Fibroblast of villous mesenchyme (primary cell): ENCODE measurements at regions not wholly inside any gene's neighbourhood (a gene's known extent, or its start where the extent isn't known, plus 50 kb on each side); places are given as distances from the start of the nearest gene placed in this dataset.

Experiments used
- DNase-seq: peaks from one replicate; pipeline ENCODE4 v3.0.0-alpha.2; 2010; ENCODE audit warnings: low read depth
- H3K4me3 ChIP-seq: 2 replicates; pipeline ENCODE4 v1.5.1; 2011; ENCODE audit warnings: low read depth, mild to moderate bottlenecking, low read length
- TF ChIP-seq, protein P1 (sequence below): IDR thresholded peaks from 2 replicates; pipeline ENCODE4 v1.5.1; 2012; ENCODE audit warnings: low read depth, mild to moderate bottlenecking, low read length; ENCODE audit not compliant: insufficient read depth

DNA sequence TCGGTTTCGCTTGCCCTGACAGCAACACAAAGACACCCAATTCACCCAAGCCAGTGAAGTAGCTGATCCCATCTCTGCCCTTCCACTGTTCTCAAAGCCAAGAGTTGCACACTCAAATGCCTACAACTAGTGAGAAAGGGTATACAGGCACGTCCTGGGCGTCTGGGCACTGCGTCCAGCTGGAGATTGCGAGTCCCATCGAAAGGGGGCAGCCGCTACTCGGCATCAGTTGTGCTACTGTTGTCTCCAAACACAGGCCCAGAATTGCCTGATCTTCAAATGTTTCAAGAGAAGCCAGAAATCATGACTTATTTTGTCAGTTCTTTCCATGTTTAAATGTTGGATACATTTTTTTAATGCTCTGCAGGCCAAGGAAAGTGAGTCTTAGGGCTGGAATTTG, 487.8 kb downstream of the BCOR start:
- TF ChIP-seq, protein P1, sequence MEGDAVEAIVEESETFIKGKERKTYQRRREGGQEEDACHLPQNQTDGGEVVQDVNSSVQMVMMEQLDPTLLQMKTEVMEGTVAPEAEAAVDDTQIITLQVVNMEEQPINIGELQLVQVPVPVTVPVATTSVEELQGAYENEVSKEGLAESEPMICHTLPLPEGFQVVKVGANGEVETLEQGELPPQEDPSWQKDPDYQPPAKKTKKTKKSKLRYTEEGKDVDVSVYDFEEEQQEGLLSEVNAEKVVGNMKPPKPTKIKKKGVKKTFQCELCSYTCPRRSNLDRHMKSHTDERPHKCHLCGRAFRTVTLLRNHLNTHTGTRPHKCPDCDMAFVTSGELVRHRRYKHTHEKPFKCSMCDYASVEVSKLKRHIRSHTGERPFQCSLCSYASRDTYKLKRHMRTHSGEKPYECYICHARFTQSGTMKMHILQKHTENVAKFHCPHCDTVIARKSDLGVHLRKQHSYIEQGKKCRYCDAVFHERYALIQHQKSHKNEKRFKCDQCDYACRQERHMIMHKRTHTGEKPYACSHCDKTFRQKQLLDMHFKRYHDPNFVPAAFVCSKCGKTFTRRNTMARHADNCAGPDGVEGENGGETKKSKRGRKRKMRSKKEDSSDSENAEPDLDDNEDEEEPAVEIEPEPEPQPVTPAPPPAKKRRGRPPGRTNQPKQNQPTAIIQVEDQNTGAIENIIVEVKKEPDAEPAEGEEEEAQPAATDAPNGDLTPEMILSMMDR = no peak
- DNase-seq = no peak

DNA sequence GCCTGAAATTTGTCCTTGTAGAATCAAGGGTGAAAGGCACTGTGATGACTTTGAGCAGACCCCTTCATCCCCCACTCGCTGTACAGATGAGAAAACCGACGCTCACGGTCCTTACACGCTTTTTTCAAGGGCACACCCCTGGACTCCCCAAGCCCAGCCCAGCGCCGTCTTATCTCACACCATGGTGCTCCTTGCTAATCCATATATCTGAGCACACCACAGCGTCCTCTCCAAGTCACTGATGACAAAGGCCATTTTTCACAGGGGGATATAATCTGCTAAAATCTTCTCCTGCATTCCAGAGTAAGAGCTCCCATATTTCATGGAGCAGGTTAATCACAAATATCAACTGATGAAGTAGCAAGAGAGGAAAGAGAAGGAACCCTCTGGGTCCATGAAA, 486.3 kb downstream of the BCOR start:
- no peak overlapping the region for H3K4me3 ChIP-seq
- DNase-seq = no peak
- TF ChIP-seq, protein P1 = no peak

More for the DNA sequence above, 487.8 kb downstream of the BCOR start:
- H3K4me3 ChIP-seq = no peak overlapping the region

DNA sequence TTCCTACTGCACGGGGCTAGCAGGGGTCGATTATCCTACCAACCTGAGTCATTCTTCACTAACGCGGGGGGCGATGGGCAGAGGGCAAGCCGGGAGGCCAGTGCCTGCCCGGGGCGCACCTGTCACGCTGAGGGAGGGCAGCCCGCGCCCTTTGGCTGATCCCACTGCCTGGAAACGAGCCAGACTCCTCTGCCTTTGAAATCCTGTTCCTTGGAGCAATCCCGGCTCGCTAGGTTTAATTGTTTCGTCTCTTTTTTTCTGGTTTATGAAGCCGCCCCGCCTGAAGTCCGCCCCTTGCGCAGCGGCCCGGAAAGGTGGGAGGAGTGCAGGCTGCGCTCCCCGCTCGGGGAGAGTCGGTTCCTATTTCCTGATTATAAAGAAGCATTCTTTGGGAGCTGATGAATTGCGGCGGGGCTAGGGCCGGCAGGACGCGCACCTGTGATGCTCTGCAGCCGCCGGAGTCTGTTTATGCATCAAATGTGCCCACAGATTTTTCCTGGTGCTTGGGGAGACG, 484.2 kb downstream of the BCOR start:
- DNase-seq = no peak
- TF ChIP-seq, protein P1 = no peak

DNA sequence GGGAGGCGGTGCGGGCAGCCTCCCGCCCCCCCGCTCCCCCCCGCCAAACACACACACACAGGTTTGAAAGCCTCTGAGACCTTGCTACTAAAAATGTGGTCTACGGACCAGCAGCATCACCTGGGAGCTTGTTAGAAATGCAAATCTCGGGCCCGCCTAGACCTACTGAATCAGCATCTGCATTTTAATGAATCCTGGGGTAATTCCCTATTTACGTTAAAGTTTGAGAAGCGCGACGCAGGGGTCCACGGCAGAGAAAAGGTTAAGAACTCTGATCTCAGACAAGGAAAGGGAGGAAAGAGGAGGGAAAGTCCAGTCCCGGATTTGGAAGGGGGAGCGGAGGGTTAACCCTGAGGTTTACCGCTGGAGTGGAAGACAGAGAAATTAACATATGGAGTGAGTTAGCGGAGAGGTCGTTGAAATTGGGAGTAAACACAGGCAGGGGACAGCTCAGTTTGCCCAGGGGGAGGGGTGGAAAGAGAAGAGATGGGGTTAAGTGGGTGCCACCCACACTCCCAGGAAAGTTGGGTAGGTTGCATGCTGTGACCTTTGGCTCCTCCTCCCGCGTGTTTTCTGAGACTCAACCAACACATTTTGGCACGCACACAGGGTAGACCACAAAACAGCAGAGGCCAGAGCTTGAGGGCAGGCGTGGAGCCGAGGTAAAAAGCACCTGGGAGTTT, 483.6 kb downstream of the BCOR start:
- TF ChIP-seq, protein P1 = no peak
- no peak for DNase-seq
- no peak overlapping the region for H3K4me3 ChIP-seq

More for the DNA sequence above, 484.2 kb downstream of the BCOR start:
- H3K4me3 ChIP-seq = no peak overlapping the region

DNA sequence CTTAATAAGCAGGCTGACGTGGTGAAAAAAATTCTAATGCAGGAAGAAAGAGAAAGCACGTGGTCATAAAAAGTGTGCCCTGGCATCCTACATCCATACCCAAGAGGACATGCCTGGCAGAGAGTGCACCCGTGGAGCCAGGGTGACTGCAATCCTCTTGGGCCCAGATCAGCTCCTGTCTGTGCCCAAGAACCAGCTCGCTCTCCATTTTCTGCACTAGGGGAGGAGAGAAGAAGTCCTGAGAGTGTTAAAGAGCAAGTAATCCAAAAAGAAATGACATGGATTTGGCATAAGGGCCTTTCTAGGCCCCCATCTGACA, 483.1 kb downstream of the BCOR start:
- no peak overlapping the region for H3K4me3 ChIP-seq
- no peak for DNase-seq
- TF ChIP-seq, protein P1 = no peak

DNA sequence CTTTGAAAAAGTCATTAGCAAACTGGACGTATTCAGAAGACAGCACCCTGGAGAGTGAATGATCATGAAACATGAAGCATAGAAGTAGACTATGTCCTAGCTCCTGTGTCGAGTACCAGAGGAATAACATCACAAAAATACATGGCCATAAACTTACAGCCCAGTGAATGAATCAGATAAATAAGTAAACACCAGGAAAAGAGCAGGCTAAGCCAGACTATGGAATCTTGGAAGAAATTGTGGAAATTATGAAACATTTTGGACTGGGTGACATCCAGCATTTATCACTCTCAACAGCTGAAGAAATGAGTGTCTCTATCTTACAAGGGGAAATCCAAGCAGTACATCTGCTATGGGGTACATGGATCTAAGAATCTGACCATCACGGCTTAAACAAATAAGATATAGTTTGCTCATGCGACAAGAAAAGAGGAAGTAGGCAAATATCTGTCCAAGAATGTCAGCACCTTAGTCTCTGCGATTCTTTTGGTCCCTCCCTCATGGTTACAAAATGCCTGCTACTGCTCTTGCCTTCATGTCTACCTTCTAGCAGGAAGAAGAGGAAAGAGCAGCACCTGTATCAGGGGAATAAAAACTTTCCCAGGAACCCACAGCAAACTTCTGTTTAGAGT, 481.5 kb downstream of the BCOR start:
- DNase-seq = no peak
- TF ChIP-seq, protein P1 = no peak
- no peak overlapping the region for H3K4me3 ChIP-seq
